ENCODE measurements at regions not wholly inside any gene's neighbourhood (a gene's known extent, or its start where the extent isn't known, plus 50 kb on each side); places are given as distances from the start of the nearest gene placed in this dataset.

DNA sequence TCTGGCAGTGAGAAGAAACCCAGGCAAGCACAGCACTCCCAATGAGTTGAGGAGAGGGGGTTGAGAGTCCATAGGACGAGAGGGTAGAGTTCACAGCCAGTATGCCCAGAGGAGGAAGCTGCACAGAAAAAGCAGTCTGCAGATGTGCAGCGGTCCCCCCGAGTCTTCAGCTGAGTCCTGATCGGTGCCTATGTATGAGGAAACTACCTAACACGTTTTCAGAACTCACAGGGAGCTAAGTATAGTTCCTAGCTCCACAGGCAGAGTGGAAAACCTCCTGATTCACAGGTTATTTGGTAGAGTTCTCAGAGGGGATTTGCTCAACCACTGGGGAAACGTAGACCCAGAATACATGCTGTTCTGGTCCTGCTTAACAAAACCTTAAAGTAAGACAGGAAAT lies 271.3 kb upstream of the CNTNAP2 start (continued):
- no peak for TF ChIP-seq ZNF462 (CRISPR knock-in tag; IDR thresholded peaks at IDR 0.05)

DNA sequence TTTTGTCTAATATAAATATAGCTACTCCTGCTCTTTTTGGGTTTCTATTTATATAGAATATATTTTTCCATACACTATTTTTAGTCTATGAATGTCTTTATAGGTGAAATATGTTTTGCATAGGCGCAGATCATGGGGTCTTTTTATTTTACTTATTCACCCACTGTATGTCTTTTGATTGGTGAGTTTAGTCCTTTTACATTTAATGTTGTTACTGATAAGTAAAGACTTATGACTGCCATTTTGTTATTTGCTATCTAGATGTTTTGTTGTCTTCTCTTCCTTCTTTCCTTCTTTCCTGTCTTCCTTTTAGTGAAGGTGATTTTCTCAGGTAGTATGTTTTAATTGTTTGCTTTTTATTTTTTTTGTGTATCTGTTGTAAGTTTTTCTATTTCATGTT lies 276.8 kb upstream of the CNTNAP2 start:
- Histone ChIP-seq H4K20me1 (replicated peaks; ENCODE audit: insufficient read depth) (no peaks in the 10 kb centered on the region), H3F3A (replicated peaks; ENCODE audit: low read depth) (no peaks in the 10 kb centered on the region), H3K4me3 (no peak overlapping the region), H2AFZ (no peak overlapping the region), H3K9me2 (ENCODE audit: insufficient read depth) (no peaks in the 10 kb centered on the region), H3K27ac (ENCODE audit: low read depth) (no peak overlapping the region), H3K4me2 (no peak overlapping the region), H3K36me3 (ENCODE audit: insufficient read depth) (no peaks in the 10 kb centered on the region), H3K4me1 (ENCODE audit: insufficient read depth) (no peaks in the 10 kb centered on the region), H3K79me2 (replicated peaks; ENCODE audit: insufficient read depth) (no peaks in the 10 kb centered on the region), H3K27me3 (ENCODE audit: insufficient read depth) (no peaks in the 10 kb centered on the region)
- DNase-seq (ENCODE audit: low spot score) (no peak), ATAC-seq (no peak)
- H3K36me3 Mint-ChIP-seq (ENCODE audit: low read depth): peaks cover 2% of the 10 kb centered on the region; the same call in 1 of the 3 replicates
- H3K27ac Mint-ChIP-seq: no peak overlapping the region
- H3K9me3 Mint-ChIP-seq: peaks cover 79% of the 10 kb centered on the region
- H3K4me1 Mint-ChIP-seq: no peaks in the 10 kb centered on the region
- H3K27me3 Mint-ChIP-seq (ENCODE audit: insufficient read depth, low read depth, poor library complexity): peaks cover 3% of the 10 kb centered on the region
- H3K4me3 Mint-ChIP-seq: no peak overlapping the region
- TF ChIP-seq CTCF (conservative IDR thresholded peaks at IDR 0.05; ENCODE audit: low read depth in 2 of 2): no peak
- TF ChIP-seq JUNB (IDR thresholded peaks at IDR 0.05; ENCODE audit: unreplicated experiment): no peak
- TF ChIP-seq STAT1 (IDR thresholded peaks at IDR 0.05; ENCODE audit: unreplicated experiment): no peak
- TF ChIP-seq NANOG (IDR thresholded peaks at IDR 0.05; ENCODE audit: borderline replicate concordance): no peak
- TF ChIP-seq ZNF331 (CRISPR knock-in tag; IDR thresholded peaks at IDR 0.05; ENCODE audit: low read depth): no peak
- TF ChIP-seq EZH2 (IDR thresholded peaks at IDR 0.05; ENCODE audit: low read depth, unreplicated experiment): no peak
- no peak for TF ChIP-seq ZNF114 (CRISPR knock-in tag; IDR thresholded peaks at IDR 0.05)
- TF ChIP-seq ZNF462 (CRISPR knock-in tag; IDR thresholded peaks at IDR 0.05): no peak
- no peak for TF ChIP-seq EZH2phosphoT487 (IDR thresholded peaks at IDR 0.05; ENCODE audit: unreplicated experiment)

Data from GM23338 (cell line).